ENCODE measurements at regions not wholly inside any gene's neighbourhood (a gene's known extent, or its start where the extent isn't known, plus 50 kb on each side); places are given as distances from the start of the nearest gene placed in this dataset.
"Not testable (repeated sequence)": the region's sequence is repeated elsewhere in the genome, so short reads cannot be mapped to it uniquely, and the experiment has no call there.

DNA sequence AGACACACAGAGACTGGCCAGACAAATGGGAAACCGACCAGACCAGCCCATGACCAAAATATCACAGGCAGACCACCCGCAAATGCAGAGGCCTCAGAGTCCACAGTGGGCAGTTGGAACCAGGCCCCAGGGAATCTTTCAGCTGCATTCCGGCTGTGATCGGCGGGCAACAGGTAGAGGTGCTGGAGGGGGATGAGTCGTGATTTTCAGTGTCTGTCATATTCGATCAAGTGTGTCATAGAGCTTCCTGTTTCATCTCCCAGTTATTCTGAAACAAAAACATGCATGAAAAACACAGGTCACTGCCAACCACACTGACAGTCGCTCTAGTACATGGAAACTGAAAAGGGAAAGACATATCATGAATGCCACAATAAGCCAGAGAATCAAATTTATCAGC lies 308.6 kb downstream of the BCL2L11 start:
- DNase-seq (ENCODE audit: low spot score); ATAC-seq; intact Hi-C loops (cut with DNase I): not testable (repeated sequence)

DNA sequence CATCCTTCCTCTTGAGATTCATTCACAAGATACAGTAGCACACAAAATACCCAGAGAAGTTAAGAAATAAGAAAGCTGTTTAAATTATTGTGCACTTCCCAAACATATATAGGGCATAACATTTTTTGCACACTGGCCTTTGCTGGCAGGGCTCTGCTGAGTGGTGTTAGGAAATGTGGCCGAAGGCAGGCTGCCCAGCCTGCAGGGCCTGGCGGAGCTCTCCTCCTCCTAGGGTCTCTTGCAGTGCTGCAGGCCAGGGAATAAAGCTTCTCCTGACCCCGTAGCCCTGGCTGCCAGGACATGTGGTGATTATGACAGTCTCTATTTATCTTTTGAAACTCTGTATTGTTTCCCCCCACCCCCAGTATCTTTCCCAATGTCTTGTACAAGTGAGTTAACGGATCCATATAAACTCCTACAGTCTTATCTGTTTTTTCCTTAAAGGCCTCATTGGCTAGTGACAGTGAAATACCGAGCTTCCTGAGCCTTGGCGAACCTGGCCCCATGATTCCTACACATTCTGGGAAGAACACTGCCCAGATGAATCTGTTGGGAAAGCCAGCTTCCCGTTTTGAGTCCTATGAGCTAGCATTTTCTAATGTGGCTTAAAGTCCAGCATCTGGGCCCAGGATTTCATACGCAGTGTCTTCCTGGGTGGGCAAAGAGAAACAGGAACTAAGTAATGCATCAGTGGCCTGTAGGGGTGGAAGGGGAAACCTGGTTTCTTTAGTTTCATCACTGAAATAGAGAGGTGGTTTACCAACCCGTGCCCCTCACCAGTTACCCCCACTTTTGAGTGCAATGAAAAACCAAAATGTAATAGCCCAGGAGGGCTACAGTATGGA lies 310.3 kb downstream of the BCL2L11 start:
- ATAC-seq, result peak; percentile 69
- intact Hi-C loops (cut with DNase I); DNase-seq (ENCODE audit: low spot score): not testable (repeated sequence)

DNA sequence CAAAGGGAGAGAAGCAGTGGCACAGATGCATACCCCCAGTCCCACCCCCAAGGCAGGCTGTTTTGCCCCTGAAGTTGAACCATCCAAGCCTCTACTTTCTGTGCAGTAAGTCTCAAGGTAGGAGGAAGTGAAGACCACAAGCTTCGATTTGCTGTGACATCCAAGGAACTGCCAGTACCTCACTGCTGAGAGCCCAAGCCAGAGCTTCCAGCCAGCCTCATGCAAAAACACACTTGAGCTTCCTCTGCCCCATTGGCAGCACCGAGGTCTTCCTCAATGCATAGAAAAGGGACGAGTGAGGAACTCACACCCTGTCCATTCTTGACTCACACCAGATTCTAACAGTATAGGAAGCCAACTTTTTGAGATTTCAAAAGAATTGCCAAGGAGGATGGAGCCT lies 311.7 kb downstream of the BCL2L11 start:
- ATAC-seq; intact Hi-C loops (cut with DNase I): not testable (repeated sequence)

DNA sequence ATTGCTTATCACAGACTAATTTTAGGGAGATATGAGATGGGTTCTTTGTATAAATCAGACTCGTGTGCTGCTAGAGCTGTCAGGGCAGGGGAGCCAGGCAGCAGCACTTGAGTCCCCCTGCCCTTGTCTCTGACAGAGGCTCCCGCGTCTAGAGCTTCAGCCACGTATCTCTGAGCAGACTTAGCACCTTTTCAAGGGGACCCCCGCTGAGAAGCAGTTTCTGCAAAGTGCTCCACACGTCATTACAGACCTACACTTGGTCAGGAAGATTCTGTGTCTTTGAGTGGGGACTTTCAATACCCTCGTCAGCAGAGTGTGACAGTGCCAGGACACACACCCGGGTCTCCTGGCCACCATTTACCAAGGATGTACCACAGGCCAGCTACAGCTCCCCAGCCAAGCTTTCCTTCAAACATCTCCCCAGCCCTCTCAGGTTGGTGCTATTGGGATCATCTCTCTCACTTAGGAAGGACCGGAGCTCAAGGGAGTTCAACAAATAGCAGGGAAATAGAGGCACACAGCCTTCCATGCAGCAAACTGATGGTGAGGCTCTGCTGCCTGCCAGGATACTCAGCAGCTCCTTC lies 312.3 kb downstream of the BCL2L11 start:
- DNase-seq (ENCODE audit: low spot score); intact Hi-C loops (cut with DNase I); ATAC-seq: not testable (repeated sequence)

More for the DNA sequence above, 311.7 kb downstream of the BCL2L11 start:
- DNase-seq (ENCODE audit: low spot score), result not testable (repeated sequence)

DNA sequence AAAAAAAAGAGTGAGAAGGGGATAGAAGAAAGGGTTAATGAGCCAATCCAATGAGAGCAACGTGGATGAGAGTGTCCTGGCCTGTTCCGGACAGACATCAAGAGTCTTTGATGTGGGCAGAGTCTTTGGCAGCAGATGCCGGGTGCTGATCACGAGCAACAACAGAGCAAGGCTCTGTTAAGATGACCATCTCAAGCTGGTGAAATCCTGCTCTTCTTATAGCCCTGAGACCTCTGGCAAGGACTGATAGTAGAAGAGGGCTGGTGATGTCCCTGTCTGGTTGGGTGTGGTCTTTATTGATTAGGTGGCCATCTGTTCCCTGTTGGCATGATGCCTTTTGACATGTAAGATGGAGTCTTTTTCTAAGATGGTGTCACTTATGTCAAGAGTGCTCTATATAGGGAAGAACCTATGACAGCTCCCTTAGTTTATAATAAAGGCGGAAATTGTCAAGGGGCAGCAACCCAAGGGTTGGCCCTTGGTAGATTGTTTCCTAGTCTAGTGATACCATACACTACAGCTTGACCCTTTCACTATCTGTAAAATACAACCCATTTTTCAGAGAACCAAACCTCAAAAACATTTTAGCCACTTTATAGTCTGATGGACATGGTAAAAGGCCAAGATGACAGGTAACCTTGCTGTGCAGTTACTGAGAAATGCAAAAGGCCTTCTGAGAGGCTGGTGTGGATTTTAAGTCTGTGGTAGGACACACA lies 313.3 kb downstream of the BCL2L11 start:
- ATAC-seq; DNase-seq (ENCODE audit: low spot score); intact Hi-C loops (cut with DNase I): not testable (repeated sequence)

DNA sequence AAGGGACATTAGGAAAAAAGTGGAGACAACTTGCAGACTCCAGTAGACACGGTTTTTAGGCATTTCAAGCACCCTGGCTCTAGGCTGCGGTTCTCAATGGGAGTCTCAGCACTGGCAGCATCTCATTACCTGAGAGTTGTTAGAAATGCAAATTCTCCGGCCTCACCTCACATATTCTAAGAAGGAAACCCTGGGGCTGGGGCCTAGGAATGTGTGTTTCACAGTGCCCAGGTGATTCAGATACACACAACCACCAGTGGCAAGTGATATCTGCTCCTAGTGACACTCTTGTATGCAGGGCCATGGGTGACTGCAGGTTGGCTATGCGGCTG lies 313.9 kb downstream of the BCL2L11 start:
- ATAC-seq; intact Hi-C loops (cut with DNase I); DNase-seq (ENCODE audit: low spot score): not testable (repeated sequence)

DNA sequence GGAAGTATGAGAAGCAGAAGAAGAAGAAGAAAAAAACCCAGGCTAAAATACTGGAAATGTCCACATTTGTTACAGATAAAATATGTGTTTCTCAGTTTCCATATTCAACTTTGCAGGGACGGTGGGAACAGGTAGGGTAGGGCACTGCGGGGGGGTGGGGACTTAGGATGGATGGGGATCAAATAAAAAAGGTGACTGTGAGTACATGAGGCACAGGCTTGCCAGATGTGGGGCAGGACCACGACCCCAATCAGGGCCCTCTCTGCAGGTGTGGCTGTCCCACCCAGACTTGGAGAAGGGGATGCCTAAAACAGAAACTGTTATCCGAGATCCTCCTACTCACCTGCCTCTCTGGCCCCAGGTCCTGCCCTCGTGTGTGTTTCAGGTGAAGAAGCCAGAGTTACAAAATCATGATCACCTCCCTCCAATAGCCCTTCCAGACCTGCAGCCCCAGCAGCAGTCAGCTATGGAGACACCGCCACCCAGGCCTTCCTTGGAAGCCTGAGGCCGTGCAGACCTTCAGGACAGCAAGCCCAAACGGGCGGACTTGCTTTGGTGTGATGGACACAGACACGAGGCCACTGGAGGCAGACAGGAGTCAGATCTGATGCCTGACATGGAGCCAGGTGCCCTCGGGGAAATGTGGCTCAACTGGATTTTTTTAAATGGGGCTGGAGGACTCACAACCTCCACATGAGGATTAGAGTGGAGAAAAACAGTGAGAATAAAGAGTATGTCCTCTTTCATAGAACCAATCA lies 315.0 kb downstream of the BCL2L11 start:
- intact Hi-C loops (cut with DNase I); ATAC-seq; DNase-seq (ENCODE audit: low spot score): not testable (repeated sequence)

DNA sequence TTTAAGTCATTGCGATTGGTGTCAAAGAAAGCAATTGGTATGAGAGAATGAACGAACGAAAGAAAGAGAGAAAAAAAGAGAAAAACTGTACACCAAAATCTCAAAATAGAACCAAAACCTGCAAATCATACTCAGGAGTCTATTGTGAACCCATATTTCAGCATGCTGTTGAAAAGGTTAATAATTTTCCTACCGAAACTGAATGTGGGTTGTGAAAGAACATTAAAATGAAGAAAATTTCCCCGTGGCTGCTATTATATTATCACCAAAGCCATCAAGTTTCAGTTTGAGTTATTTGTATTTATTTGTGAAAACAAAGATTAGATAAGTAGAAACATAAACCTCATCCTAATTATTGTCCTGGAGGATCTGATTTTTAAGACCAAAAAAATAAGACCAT lies 315.7 kb downstream of the BCL2L11 start:
- DNase-seq (ENCODE audit: low spot score); intact Hi-C loops (cut with DNase I); ATAC-seq: not testable (repeated sequence)

DNA sequence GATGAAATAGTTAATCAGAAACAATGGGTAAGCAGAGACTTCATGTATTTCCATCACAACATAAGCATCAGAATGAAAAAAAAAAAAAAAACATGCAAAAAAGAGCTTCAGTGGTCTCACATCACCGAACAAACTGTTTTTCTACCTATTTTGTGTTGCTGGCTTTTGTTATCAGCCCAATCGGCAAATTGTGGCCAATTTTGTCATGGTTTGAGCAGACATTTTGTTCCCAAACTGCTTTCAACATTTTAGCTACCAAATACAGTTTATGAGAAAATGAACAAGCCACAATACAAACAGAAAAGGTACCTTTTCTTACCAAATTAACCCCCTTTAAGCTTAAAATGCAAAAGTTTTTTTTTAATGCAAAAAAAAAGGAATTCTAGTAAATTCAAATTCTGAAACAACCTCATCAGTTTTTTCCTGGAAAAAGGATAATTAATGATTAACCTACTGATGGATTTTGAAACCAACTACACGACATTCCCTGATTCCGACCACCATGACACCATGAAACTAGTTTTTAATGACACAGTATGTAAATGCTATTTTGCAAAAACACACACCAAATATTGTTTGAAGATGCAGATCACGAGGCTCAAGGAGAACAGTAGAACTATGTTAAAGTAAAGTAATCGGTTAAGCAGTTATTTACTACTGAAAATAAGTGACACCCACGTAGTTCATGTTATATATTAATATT lies 316.7 kb downstream of the BCL2L11 start:
- not testable (repeated sequence) for ATAC-seq; DNase-seq (ENCODE audit: low spot score)

DNA sequence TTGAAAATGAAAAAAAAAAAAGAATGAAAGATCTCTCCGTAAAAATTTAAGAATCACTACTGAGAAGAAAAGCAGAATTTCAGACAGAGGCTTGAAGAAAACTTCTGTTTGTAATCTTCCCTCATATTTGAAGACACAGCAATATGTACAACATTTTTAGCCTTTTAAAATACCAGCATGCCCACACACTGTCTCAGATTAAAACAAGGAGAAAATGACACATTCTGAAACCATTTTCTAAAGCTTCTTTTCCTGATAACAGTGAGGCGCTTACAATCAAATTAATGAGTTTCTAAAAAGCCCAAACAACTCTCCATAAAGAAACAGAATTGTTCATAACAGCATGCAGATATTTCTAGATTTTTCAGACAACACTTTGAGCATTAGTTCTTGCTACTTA lies 317.4 kb downstream of the BCL2L11 start:
- DNase-seq (ENCODE audit: low spot score); intact Hi-C loops (cut with DNase I); ATAC-seq: not testable (repeated sequence)

More for the DNA sequence above, 316.7 kb downstream of the BCL2L11 start:
- intact Hi-C loops (cut with DNase I), result not testable (repeated sequence)

DNA sequence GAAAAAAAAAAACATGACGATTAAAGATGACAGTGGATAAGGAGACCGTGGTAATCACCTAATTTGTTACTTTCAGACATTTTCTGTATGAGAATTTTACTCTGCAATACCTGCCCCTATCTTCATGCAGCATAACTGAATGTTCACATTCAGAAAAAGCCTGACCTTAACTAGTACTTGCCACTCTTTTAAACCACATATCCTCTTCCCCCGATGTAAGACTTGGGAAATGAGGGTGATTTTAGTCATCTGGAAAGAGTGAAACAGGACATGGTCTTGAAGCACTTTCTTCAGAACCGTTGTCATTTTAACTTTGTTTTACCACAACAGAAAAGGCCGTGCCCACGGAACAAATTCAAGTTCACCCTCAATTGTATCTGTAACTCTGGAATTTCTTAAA lies 318.5 kb downstream of the BCL2L11 start:
- DNase-seq (ENCODE audit: low spot score); ATAC-seq; intact Hi-C loops (cut with DNase I): not testable (repeated sequence)

DNA sequence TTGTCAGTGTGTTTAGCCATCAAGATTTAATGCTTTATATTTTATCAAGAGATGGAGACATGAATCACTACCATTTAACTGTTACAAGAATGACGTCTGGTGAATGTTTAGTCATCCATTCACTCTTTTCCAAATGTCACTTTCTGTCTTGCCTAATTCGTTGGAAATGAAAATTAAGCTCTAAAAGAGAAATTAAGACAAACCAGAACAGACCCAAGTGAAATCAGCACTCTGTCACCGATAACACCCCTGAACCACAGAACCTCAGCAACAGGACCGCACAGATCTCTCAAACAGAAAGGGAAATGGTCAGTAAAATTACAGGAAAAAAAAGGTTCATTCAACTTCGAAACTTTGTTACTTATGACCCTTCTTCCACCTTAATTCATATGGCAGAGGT lies 320.9 kb downstream of the BCL2L11 start:
- DNase-seq (ENCODE audit: low spot score); intact Hi-C loops (cut with DNase I); ATAC-seq: not testable (repeated sequence)

DNA sequence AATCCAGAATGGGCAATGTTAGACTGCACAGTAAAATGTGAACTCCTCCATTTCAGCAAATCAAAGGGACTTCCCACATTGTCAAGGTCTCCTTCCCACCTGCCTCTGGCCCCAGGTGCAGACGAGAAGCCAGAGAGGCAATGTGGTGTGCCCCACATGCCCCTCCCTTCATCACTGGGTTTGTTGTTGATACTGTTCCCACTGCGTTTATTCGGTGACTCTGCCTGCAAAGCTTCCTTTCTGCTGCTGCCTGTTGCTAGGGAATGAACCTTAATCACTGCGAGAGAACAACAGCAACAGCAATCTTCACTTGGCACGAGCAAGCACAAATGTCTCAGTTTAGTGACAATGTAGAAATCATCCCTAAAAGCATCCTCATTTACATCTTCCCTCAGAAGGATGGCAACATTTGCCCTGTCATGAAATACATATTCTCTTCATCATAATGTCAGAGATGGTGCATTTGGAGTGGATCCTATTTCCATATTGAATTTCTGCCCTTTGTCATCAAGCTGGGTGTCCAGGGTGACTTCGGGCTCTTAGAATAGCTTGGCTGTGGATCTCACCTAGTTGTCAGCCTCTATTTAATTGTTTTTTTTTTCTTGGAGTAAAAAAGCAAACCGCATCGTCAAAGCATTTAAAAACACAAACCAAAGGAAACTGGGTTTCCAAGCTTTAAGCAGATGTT lies 322.2 kb downstream of the BCL2L11 start:
- intact Hi-C loops (cut with DNase I); DNase-seq (ENCODE audit: low spot score): not testable (repeated sequence)
- peak; percentile 22 for ATAC-seq

DNA sequence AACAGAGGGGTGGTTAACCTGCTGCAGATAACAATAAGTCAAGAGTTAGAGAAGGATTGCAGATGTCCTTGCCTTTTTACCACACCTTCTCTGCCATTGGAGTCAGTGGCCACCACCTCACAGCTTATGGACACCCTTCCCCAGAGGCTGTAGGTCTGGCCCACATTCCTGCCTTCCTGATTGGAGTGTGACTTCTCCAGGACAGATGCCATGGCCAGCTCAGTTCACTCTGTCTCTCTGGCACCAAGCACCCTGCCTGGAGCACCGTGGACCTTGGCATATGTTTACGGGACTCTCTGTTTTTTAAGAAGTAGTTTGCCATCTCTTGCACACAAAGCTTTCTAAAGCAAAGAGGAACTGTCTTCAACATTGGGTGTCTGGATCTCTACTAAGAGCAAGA lies 323.8 kb downstream of the BCL2L11 start:
- DNase-seq (ENCODE audit: low spot score); ATAC-seq; intact Hi-C loops (cut with DNase I): not testable (repeated sequence)

DNA sequence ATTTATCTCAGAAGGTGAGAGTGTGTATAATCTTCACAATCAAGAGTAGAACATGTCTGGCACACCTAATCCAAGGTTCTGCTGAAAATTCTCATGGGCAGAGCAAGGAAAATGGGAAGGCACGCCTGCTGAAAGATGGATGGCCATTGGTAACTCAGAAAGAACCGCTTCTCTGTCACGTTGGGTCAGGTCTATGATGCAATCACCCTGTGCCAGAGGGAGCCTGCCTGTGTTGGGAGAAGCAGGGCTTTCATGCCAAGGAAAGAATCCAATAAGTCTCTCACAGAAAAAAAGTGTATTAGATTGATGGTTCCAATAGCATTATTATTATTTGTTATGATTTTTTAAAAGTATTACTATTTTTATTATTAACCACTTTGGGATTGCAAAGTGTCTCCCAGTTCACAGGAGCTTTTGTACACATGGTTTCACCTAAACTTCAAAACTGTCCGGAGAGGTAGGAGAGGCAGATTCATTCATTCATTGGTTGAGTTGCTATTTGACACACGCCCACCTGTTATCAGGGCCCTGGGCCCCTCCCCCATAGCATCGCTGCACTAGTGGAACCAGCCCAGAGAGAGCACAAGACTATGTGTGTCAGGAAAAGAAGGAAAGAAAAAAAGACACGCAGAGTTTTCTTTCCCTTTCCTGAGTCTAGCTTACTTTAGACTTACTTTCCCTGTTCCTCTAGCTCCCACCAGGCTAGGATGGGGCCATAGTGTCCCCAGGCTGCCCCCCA lies 324.6 kb downstream of the BCL2L11 start:
- intact Hi-C loops (cut with DNase I); DNase-seq (ENCODE audit: low spot score); ATAC-seq: not testable (repeated sequence)

DNA sequence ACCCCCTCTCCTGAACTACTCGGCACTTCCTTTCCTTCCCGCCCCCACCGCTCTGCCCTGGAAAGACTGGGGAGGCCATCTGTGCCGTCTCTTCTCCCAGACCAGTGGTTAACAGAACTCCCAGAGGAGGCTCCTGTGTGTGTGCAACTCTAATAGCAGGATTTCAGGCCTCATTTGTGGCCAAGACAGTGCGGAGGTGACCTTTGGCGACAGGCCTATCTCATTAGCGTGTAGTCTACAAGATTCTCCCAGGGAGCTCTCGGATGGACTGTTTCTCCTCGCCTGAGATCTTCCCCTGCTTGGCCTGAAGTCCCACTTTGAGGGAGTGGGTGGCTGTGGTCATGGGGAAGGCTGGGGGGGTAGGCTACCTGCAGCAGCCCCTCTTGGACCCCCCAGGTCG lies 325.2 kb downstream of the BCL2L11 start:
- ATAC-seq; DNase-seq (ENCODE audit: low spot score); intact Hi-C loops (cut with DNase I): not testable (repeated sequence)

DNA sequence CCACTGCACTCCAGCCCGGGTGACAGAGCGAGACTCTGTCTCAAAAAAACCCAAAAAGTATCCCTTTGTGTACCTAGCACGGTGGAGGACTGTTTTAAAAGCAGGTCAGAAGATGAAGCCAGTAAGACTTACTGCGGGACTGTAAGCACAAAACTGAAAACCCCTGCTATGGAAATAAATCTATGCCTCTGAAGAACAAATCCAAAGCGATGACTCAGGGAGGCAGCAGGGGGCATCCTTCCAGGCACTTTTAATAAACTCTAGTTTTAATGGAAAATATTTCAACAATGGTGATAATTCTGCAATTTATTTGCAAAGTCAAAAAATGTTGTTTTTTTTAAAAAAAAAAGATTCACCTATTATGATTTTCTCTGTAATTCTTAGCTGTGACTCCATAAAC lies 326.8 kb downstream of the BCL2L11 start:
- intact Hi-C loops (cut with DNase I), result not testable (repeated sequence)

More for the DNA sequence above, 326.8 kb downstream of the BCL2L11 start:
- DNase-seq (ENCODE audit: low spot score); ATAC-seq: not testable (repeated sequence)
